GM18867 (cell line): ENCODE measurements at regions not wholly inside any gene's neighbourhood (a gene's known extent, or its start where the extent isn't known, plus 50 kb on each side); places are given as distances from the start of the nearest gene placed in this dataset.

Experiments used
- ATAC-seq: cut with Tn5 transposase; IDR thresholded peaks from one replicate; pipeline ENCODE4 v1.9.1; 2021; ENCODE audit warnings: mild to moderate bottlenecking, moderate library complexity; ENCODE audit not compliant: unreplicated experiment

DNA sequence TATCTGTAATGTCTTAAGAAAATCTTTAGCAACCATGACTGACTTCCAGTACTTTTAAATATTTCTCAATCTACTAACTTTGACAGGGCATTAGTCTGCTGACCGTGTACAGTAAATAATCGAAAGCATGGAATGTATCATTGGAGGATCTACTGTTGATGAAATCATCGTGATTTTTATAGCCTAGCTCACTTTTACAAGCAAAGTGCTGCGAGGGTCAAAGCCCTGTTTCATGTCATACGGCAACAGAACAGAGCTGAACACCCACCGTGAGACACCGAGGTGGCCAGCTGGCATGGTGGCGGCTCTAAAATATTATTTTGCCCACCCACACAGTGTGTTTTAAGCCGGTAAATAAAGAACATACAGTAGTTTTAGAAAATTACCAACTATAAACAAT is 679.3 kb downstream of the FAT4 start:
- no peak for ATAC-seq

DNA sequence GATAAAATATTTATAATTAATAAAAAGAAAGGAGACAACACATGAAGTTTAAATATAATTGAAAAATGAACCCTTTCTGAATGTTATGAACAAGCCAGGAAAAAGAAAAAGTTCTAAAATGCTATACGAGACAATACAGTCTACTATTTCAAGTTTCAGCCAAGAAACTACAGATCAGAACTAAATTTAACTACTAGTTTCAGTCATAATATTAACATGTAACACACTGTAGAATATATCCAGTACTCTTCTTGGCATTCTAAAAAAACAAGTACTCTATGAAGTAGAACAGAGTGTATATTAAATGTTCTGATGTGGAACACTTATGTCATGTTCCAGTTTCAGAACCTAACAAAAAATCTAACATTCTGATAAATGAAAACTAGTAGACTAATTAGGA is 679.7 kb downstream of the FAT4 start:
- ATAC-seq, result no peak

DNA sequence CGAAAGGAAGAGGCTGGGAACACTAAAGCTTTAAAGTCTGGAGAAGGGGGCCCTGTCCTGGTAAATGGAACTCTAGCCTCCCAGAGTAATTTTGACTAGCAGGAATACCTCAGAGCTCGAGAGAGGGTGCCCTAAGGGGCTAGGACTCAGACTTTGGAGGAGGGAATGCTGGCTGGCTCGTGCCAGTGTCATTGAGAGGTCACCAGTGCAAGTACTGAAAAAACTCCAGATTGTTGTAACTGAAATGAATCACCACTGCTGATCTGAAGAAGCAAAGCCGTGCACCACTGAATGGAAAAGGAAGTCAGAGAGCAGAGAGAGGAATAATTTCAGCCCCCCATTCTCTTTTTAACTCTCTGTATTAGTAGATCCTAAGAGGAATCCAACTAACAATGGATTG is 690.2 kb downstream of the FAT4 start:
- no peak for ATAC-seq

DNA sequence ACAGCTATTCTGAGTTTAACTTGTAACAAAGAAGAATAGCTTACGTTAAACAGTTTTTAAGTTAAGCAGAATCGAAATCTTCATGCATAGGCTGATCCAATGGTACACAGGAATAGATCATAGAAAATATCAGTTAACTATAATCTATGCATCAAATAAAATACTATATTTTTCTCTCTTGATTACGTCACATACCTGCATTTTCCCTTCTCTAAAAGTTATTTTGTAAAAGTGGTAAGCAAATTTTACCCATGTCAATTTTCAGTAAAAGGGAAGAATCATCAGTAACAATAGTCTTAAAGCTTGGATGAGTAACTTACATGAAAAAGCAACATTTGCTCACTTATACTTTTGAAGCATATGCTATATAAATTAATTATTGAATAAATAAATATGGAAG is 692.4 kb downstream of the FAT4 start:
- ATAC-seq, result no peak

DNA sequence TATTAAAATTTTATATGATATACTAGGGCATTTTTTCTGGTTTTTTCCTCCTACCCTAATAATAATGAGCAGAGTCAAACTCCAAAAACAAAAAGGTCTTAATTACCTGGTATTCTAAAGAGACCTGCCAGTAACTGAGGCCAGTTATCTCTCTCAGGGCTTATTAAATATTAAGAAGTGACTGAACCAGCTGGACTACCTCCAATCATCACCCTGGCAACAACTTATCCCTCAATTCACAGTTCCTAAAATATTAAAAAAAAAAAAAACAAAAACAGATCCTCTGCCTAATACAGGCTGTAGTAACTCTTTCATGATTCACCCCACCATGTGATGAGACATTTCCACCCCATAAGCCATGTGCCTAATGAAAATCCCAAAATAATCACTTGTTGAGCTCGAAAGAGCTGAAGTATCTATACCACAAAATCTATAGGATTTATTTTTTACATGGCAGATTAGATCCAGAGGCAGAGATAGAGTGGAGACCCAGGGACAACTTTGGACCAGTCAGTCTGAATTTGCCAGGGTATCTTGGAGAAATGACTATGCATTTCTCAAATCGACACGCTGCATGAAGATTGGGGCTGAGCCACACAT is 698.0 kb downstream of the FAT4 start:
- ATAC-seq, result no peak

DNA sequence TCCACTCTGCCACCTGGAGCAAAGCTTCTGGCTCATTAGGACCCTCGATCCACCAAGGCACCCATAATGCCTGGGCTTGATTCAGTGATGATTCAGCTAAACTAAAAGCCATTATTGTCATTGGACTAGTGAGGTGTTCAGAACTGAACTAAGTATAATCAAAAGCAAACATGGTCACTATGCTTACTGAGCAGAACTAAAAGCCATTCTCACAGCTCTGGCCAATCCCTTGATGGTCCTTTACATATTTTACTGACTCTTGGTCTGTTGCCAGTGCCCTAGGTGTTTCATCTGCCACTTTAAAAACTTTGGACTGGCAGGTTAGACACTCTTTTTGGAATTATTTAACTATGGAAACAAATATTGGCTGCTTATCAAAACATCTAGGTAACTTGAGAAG is 703.5 kb downstream of the FAT4 start:
- ATAC-seq, result no peak

DNA sequence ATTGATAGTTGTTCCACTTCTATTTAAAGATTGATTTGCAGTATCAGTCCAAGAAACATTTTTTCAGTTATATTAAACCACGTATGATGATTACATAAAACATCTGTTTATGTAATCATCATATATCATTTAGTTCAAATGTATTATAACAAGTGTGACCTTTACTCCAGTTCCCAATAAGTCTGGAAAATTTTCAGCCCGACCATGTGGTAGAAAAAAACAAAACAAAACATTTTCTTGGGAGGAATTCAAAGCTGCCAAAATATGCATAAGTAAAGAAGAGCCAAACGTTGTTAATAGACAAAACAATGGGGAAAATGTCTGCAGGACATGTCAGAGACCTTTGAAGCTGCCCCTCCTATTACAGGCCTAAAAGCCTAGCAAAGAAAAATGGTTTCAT is 709.1 kb downstream of the FAT4 start:
- ATAC-seq, result no peak

DNA sequence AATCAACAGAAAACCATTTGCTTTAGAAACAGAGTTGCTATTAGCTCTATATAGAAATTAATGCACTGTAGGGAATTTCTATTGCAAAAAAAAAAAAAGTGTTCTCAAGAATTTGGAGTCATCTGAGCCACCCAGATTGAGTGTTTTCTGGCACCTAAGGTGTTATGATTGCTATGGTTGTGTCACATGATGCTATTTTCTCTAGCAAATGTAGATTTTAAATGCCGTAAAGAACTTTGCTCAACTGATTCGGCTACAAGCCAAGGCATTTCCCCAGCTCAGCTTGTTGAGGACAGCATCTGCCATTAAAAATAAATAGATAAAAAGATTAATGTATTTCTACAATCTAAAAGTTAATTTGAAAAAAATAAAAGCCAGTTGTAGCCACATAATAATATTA is 712.8 kb downstream of the FAT4 start:
- no peak for ATAC-seq

DNA sequence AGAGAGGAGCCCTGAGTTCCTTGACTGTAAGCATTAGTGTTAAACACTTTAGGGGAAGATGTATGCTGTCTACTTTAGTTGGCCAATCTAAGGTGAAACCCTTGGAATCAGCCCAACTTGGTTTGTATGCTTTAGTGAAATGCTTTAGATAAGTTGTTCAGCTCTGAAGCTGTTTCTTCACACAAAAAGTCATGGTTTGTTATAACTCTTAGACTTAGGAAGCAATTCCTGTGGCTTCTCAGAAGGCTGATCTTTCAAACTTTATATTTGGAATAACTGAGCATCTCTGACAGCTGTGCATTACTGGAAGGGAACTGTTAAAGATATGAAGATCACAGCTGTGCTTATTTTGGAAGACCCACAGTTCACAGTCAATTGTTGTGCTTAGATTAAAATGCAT is 714.1 kb downstream of the FAT4 start:
- no peak for ATAC-seq

DNA sequence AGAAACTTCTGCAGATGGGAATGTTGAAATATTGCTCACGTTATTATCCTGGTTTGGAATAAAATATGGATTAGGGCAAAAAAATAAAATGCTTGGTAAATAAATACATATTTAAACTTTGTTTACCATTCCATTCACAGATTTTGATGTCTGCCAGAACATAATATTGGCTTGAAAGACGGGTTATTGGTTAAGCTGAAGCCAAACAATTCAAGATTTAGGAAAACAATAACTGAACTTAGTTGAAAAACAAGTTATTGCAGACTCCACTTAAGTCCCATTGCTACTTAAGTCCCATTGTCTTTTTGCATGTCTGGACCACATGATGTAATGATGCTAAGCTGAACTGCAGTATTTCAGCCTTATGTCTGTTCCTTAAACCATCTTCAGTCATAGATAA is 722.5 kb downstream of the FAT4 start:
- no peak for ATAC-seq

DNA sequence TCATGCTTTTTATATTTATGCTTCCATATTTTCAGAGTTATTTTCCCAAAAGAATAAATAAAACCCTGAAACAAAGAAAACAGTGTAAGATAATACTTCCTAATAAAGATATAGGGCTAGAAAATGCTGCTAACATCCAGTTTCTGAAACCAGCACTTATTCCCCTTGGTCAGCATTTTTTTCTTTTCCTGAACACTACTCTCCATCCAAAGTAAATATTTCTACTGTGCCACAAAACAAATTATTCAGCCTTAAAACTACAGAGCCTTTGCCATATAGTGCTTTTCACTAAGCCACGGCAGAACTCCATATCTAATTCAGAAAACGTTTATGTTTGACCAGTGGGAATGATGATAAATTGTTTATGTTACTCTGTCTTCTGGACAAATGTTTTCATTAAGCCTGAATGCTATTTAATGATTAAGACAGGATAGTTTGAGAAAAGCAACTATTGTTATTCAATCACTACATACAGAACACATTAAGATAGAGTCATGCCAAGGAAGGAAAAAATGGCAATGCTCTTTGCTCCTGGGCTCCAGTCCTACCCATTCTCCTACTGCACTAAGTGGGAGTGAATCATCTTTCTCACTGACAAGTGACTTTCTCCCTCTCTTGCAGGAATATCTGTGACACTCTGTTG is 723.9 kb downstream of the FAT4 start:
- ATAC-seq, result no peak

DNA sequence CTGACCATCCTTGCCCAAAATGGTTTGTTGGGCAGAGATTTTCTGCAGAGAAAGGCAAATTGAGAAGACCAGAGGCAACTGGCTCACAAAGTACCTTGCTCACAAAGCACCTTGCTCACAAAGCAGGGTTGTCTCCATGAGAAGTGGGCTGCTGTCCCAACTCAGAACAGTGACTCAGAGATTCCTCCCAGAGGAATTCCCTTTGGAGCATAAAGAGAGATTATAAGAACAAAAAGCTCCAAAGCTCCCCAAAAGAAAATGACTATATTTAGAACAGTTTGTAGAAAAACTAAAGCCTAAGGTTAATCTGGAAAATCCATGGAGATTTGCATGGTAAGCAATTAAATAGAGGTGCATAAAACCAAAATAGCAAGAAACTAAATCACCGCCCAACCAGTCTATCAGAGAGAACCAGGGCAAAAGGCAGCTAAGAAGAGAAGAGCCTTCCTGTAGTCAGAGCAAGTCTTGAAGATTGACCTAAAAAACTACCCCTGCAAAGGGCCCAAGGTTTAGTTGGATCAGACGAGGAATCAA is 731.4 kb downstream of the FAT4 start:
- ATAC-seq, result no peak

DNA sequence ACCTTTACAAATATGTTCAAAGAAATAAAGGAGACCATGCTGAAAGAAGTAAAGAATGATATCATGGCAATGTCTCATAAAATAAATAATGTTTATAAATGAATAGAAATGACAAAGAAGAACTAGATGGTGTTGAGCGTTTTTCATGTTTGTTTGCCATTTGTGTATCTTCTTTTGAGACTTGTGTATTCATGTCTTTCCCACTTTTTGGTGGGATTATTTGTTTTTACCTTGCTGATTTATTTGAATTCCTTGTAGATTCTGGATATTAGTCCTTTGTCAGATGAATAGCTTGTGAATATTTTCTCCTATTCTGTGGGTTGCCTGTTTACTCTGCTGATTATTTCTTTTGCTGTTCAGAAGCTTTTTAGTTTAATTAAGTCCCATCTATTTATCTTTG is 732.4 kb downstream of the FAT4 start:
- no peak for ATAC-seq

DNA sequence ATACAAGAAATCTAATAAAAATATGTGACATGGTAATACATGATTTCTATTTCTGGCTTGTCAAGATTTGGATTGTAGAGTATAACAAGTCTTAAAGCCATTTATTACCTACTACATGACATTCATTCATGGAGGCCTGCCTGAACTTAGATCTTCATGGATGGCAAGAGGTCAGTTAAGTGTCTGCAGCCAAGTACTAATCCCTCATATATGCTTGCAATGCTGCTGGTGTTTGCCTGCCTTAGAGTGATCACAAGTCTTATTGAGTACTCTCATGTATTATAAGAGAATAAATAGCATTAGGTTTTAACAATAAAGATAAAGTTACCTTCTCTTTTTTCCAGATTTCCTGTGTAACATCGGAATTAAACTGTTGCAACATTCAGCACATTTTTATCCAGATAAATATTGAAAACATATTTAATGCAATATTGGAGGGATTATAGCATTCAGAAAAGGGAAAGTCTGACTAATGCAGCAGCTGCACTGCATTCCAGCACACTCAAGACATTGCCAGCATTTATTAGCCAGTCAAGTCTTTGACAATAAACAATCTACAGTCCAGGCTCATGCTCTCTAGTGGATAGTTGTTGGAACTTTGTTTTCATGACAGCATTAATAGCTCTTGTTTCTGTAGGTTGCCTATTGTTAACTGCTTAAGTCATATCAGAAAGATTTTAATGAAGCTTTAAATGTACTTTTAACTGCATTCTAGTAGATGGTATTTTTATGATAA is 737.1 kb downstream of the FAT4 start:
- ATAC-seq, result no peak

DNA sequence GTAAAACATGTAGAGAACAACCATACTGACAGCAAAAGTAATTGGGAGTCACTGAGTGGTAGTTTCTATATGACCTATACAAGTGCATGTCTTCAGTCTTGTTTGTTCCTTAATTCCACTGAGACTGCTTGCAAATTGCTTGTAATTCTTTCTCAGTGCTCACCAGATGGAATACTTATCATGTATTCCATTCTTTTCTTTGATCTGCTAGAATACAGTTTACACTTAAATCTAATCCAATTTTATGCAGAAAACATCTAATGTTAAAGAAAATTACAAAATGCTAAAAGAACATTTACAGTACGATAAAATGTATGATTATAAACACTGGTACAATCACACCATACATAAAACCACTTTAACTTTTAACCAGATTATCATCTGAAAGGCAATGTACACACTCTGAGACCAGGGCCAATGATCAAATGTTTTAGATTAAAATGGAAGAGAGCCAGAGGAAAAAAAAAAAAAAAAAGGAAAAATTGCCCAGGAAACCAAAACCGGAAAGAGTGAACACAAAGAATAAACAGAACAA is 741.4 kb downstream of the FAT4 start:
- ATAC-seq, result no peak

DNA sequence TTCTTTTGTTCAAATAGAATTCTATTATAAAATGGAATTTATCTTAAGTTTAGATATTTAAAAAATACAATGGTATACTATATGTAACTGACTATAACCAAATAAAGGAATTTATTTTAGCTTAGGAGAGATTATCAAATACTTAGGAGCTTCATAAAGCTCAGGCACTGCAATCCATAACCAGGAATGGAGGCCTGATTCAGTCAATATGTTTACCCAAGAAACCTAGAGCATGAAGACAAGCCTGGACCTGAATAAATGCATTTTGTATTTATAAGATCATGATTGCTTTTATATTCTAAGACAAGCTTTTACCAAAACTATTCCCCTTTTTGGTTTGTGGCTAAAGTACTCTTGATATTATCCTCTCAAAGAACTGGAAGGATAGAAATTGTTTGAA is 742.6 kb downstream of the FAT4 start:
- no peak for ATAC-seq

DNA sequence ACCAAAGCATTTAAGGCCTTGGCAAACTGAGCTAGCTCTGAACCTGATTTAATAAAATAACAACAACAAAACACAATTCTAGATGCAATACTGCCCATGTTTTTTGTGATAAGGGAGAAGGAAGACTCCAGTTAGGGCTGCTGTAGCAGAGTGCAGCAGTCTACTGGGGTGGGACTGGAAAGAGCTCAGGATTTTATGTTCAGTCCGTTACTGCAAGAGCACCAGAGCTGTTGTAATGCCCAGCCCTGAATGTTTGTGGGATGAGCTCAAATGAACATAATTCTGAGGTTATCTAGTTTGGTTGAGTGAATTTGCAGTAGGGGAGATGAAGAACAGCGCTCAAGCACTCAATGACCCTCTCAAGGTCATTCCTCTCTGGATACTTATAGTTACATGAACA is 743.8 kb downstream of the FAT4 start:
- ATAC-seq, result no peak

DNA sequence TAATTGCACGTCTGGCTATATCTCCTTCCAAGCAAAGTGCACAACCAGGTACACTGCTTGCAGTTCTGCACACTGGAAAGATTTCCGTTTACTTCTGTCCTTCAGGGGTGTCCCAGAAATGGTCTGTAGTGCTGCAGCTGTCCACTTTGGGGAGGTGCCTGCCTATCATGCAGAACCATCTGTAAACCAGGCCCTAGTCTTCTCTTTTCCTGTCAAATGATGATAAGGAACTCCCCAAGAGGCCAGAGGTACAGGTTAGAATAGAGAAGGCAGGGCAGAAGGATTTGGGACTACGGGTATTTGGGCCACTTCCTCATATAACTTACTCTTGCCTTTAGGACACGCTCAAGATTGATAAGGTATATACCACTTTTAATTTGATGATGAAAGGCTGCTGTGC is 746.9 kb downstream of the FAT4 start:
- ATAC-seq, result no peak

DNA sequence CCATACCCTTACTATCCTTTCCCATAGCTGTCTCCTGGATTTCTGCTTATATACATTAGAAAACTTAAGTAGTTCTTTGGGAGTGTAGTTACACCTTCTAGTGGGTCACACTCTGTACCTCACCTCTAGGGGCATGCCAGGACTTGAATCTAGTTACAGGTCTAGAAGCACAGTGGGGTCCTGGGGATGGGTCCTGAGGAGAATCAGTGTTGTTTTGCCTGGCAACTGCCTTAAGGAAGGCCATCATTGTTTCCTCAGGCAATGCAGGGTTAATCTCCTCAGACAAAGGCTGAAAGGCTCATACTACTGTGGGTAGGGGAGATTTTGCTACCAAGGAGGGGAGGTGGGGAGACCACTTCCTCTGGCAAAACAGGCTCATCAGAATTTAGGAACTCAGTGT is 750.3 kb downstream of the FAT4 start:
- ATAC-seq, result no peak

DNA sequence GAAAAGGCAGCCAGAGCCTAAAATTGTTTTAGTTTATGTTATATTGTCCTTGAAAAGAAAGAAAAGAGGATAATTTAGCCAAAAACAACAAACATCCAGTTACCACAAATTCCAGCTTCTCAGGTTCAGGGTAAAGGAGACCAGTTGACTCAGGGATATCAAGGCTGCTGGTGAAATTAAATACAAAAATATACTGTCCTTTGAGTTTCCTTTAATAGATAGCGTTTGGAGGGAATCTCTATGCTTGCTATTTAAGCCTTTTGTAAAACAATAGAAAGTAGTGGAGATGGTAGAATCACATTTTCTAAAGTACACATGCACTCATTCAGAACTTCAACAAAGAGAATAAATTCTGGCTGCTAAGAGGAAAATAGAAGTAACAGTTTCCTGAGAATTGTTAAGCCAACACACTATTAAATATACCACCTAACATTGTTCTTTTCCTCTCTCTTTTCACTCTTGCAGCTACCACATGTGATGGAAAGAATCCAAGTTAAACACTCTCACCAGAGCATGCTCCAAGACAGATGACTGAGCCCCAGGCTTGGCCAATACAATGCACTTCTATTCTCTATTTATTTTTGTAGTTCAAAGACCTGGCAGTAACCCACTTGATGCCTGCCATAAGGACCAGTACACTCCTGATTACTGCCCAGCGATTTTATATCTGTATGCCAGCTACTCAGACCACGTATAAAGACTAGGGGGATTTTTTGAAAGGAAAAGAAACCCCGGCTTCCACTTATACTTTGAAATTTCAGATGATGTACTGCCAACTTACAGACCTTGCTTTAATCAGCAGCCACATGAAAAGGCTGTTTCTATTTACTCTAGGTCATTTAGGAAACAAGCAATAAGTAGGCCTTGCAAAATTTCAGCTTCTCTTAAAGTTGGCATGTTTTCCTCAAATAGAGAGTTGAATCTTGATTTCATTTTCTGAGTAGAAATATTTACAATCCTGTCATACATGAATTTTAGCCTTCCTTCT is 756.9 kb downstream of the FAT4 start:
- ATAC-seq, result no peak

DNA sequence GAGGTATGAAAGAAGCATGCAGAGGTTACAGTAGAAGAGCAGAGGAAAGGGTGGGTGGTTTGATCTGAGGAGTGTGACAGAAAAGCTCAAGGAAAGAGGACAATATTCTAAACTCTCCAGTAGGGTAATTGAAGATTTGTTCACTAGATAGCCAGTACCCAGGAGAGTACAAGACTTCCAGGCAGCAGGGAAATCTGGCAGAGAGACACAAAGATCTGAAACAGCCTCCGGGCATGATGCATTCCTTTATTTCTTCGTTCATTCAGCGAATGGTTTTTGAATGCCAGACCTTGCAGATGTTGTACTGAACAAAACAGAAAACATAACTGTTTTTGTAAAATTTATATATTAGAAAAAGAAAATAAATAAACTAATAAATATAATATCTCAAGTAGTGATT is 766.6 kb downstream of the FAT4 start:
- ATAC-seq, result no peak
